Lung (tissue), 11 donors: ENCODE measurements at regions not wholly inside any gene's neighbourhood (a gene's known extent, or its start where the extent isn't known, plus 50 kb on each side); places are given as distances from the start of the nearest gene placed in this dataset.

Experiments used
- ATAC-seq: fragments of 200-7000 bp; cut with Tn5 transposase; one replicate; pipeline ENCODE4 v1.9.1; 2020; ENCODE audit warnings: moderate number of reproducible peaks; ENCODE audit not compliant: insufficient read depth, low FRiP score
- DNase-seq, 3 donors: peaks; one replicate each; pipeline ENCODE4 v3.0.0-alpha.2; 2013 to 2017
- H3K27ac ChIP-seq, 2 donors: one replicate each; pipeline ENCODE4 v1.5.1; 2013; ENCODE audit warnings: mild to moderate bottlenecking in 2 of 2, moderate library complexity in 2 of 2, control low read depth in 1 of 2, inconsistent platforms in 1 of 2, low read depth in 1 of 2, low read length in 1 of 2
- H3K27me3 ChIP-seq, 3 donors: one replicate each; pipeline ENCODE4 v1.5.1; 2013; ENCODE audit warnings: low read length in 2 of 3; ENCODE audit not compliant: control insufficient read depth in 3 of 3, insufficient read depth in 3 of 3
- H3K36me3 ChIP-seq, 4 donors: one replicate each; pipeline ENCODE4 v1.5.1; 2013; ENCODE audit warnings: low read length in 4 of 4, mild to moderate bottlenecking in 1 of 4, moderate library complexity in 1 of 4; ENCODE audit not compliant: control insufficient read depth in 4 of 4, insufficient read depth in 4 of 4
- H3K4me1 ChIP-seq, 5 donors: one replicate each; pipeline ENCODE4 v1.5.1; 2013; ENCODE audit warnings: low read length in 5 of 5, mild to moderate bottlenecking in 2 of 5, moderate library complexity in 1 of 5; ENCODE audit not compliant: control insufficient read depth in 5 of 5, insufficient read depth in 5 of 5
- H3K4me3 ChIP-seq: one replicate; pipeline ENCODE4 v1.5.1; 2013; ENCODE audit warnings: mild to moderate bottlenecking, control low read depth, moderate library complexity
- H3K9ac ChIP-seq, 2 donors: one replicate each; pipeline ENCODE4 v1.5.1; 2013; ENCODE audit warnings: low read length in 2 of 2, control low read depth in 1 of 2; ENCODE audit not compliant: insufficient read depth in 1 of 2
- H3K9me3 ChIP-seq, 4 donors: one replicate each; pipeline ENCODE4 v1.5.1; 2013; ENCODE audit warnings: low read length in 3 of 4, mild to moderate bottlenecking in 1 of 4, moderate library complexity in 1 of 4; ENCODE audit not compliant: control insufficient read depth in 4 of 4, insufficient read depth in 3 of 4
- WGBS, 2 donors: extraction: QIAGEN DNeasy Blood & Tissue Kit; methylation state at CpG; one replicate each; pipeline ENCODE4 v1.1.7; 2013; 5-methylcytosine and 5-hydroxymethylcytosine counted together
- TF ChIP-seq, protein P1 (sequence below): IDR thresholded peaks from 2 replicates; pipeline ENCODE4 v1.5.1; 2012; ENCODE audit warnings: mild to moderate bottlenecking; ENCODE audit errors: control extremely low read depth, extremely low read depth
- donor health status: control.
- donor health status: control.
- donor health status: Bipolar disorder and iron deficiency.
- donor health status: healthy.
- donor health status: DM: yes; HTN: yes; CAD: no.

DNA sequence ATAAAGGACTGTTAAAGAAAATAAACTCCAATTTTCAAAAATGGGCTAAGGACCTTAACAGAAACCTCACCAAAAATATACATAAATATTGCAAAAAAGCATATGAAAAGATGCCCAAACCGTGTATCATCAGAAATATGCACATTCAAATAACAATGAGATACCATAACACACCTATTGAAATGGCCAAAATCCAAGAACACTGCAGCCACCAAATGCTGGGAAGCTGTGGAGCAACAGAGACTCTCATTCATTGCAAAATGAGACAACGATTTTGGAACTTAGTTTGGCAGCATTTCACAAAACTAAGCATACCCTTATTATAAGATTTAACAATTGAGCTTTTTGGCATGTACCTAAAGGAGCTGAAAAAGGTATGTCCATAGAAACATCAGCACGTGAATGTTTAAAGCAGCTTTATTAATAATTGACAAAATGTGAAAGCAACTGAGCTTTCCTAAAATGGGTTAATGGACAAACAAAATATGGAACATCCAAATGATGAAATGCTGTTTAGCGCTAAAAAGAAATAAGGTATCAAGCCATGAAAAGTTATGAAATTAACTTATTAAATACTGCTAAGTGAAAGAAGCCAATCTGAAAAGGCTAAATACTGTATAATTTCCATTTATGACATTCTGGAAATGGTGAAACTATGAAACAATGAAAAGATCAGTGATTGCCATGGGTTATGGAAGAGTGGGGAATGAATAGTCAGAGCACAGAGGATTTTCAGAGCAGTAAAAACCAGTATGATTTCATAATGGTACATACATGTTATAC, 592.6 kb upstream of the ADGRB3 start:
- 63 to 78% methylated on average over 4 of the region's 4 CpGs for WGBS, 2 donors
- Histone ChIP-seq H3K4me3 (no peak overlapping the region), H3K36me3 (no peaks in the 10 kb centered on the region), H3K27me3 (no peaks in the 10 kb centered on the region), H3K4me1 (no peaks in the 10 kb centered on the region), H3K9me3 (no peaks in the 10 kb centered on the region), H3K27ac (no peak overlapping the region), H3K9ac (no peak overlapping the region)
- TF ChIP-seq, protein P1, sequence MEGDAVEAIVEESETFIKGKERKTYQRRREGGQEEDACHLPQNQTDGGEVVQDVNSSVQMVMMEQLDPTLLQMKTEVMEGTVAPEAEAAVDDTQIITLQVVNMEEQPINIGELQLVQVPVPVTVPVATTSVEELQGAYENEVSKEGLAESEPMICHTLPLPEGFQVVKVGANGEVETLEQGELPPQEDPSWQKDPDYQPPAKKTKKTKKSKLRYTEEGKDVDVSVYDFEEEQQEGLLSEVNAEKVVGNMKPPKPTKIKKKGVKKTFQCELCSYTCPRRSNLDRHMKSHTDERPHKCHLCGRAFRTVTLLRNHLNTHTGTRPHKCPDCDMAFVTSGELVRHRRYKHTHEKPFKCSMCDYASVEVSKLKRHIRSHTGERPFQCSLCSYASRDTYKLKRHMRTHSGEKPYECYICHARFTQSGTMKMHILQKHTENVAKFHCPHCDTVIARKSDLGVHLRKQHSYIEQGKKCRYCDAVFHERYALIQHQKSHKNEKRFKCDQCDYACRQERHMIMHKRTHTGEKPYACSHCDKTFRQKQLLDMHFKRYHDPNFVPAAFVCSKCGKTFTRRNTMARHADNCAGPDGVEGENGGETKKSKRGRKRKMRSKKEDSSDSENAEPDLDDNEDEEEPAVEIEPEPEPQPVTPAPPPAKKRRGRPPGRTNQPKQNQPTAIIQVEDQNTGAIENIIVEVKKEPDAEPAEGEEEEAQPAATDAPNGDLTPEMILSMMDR: no peak
- no peak for DNase-seq
- no peak for ATAC-seq

DNA sequence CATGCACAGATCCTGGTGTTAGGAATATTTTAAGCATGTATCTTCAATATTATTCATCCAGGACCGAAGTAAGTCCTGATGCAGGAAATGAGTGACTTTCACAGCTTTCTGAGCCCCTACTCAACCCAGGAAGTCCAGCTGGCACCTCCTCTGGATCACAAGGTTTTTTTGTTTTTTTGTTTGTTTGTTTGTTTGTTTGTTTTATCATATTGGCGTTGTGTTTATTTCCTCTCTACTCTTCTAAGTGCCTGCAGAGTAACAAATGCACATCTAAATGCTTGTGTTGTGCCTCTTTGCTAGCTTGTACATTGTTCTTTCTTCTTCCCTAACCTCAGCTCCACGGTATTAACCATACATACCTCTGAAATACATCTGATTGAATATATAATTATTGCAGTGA, 594.3 kb upstream of the ADGRB3 start:
- no peaks in the 10 kb centered on the region for H3K9me3 ChIP-seq
- H3K4me3 ChIP-seq: no peak overlapping the region
- WGBS, 2 donors: 35 to 55% methylated on average over 3 of the region's 3 CpGs
- ATAC-seq: no peak
- no peak overlapping the region for H3K9ac ChIP-seq
- H3K4me1 ChIP-seq: no peaks in the 10 kb centered on the region
- no peaks in the 10 kb centered on the region for H3K27me3 ChIP-seq
- TF ChIP-seq, protein P1: no peak
- no peaks in the 10 kb centered on the region for H3K36me3 ChIP-seq
- no peak overlapping the region for H3K27ac ChIP-seq
- DNase-seq: peak in 2 of 3 donors; percentile 1 to 2

DNA sequence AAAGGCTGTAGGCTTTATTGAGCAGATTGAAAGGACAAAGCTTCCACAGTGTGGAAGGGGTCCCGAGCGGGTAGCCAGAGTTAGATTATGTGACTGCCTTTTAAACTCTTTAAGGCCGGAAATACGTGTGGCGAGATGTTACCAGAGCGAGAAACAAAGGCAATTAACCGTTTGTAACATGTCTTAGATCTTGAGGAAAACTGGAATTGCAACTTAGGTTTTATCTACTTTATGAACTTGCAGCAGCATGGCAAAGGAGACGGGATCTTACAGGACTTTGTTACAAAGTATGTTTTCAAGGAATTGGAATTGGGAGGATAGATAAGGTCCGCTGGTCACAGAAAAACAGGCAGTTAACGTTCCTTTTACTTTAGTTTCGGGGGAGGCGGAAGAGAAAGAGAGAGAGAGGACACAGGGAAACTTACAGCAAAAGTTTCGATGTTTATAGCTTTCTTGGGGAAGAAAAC, 594.7 kb upstream of the ADGRB3 start:
- no peaks in the 10 kb centered on the region for H3K9me3 ChIP-seq
- DNase-seq: peak in 2 of 3 donors; percentile 8 to 28
- no peak for ATAC-seq
- no peaks in the 10 kb centered on the region for H3K36me3 ChIP-seq
- no peak overlapping the region for H3K27ac ChIP-seq
- H3K9ac ChIP-seq: no peak overlapping the region
- H3K4me3 ChIP-seq: no peak overlapping the region
- 44 to 45% methylated on average over 13 of the region's 13 CpGs for WGBS, 2 donors
- TF ChIP-seq, protein P1: no peak
- no peaks in the 10 kb centered on the region for H3K4me1 ChIP-seq
- no peaks in the 10 kb centered on the region for H3K27me3 ChIP-seq
